ENCODE measurements at regions not wholly inside any gene's neighbourhood (a gene's known extent, or its start where the extent isn't known, plus 50 kb on each side); places are given as distances from the start of the nearest gene placed in this dataset.
A peak's percentile ranks its signal among the peaks of the same experiment; 100 is the strongest.

- no peak for DNase-seq (ENCODE audit: low read depth in 2 of 3, low spot score in 2 of 3)
Observed at GRCh38 chr1:157893686-157894085, 52.1 kb upstream of the CD5L start.

- DNase-seq (ENCODE audit: low read depth in 2 of 3, low spot score in 2 of 3): no peak
Observed at GRCh38 chr1:157894613-157895165, 53.1 kb upstream of the CD5L start.

GRCh38 chr1:157910270-157910669, 68.7 kb upstream of the CD5L start:
- no peak for DNase-seq (ENCODE audit: low read depth in 2 of 3, low spot score in 2 of 3)

GRCh38 chr1:157915859-157916258, 74.3 kb upstream of the CD5L start:
- DNase-seq (ENCODE audit: low read depth in 2 of 3, low spot score in 2 of 3): no peak

GRCh38 chr1:157916887-157917570, 75.4 kb upstream of the CD5L start:
- DNase-seq (ENCODE audit: low read depth in 2 of 3, low spot score in 2 of 3): no peak

- DNase-seq (ENCODE audit: low read depth in 2 of 3, low spot score in 2 of 3): no peak
Observed at GRCh38 chr1:157920748-157921147, 72.7 kb upstream of the KIRREL1 start.

GRCh38 chr1:157925419-157926166, 67.9 kb upstream of the KIRREL1 start:
- no peak for DNase-seq (ENCODE audit: low read depth in 2 of 3, low spot score in 2 of 3)

GRCh38 chr1:157932069-157932468, 61.4 kb upstream of the KIRREL1 start:
- peak in 1 of 3 donors; percentile 27 for DNase-seq (ENCODE audit: low read depth in 2 of 3, low spot score in 2 of 3)

- no peak for DNase-seq (ENCODE audit: low read depth in 2 of 3, low spot score in 2 of 3)
Observed at GRCh38 chr1:157937744-157938143, 55.7 kb upstream of the KIRREL1 start.

- DNase-seq (ENCODE audit: low read depth in 2 of 3, low spot score in 2 of 3): no peak
Observed at GRCh38 chr1:157941939-157942338, 51.5 kb upstream of the KIRREL1 start.
